Calu3 (cell line): ENCODE measurements at regions not wholly inside any gene's neighbourhood (a gene's known extent, or its start where the extent isn't known, plus 50 kb on each side); places are given as distances from the start of the nearest gene placed in this dataset.

Experiments
- BruUV-seq: library from RNA; stranded (reverse); fragments of 400-500 nt; replicated peaks from 2 replicates; lab custom pipeline; 2021; lab: Mats Ljungman, UMichigan
- CTCF ChIA-PET: fragments of 300-600 bp; sonication (Branson Sonifier 250); formaldehyde crosslinking; loops from one replicate; lab custom pipeline; 2022; ENCODE audit warnings: antibody characterized with exemption; lab: Charles Lee
- DNase-seq: peaks from one replicate; pipeline ENCODE4 v3.0.0; 2022
- H3K27ac Mint-ChIP-seq: one replicate; pipeline ENCODE4 v1.8.0; 2022; ENCODE audit warnings: mixed read lengths; ENCODE audit not compliant: unreplicated experiment
- H3K27me3 Mint-ChIP-seq: one replicate; pipeline ENCODE4 v1.8.0; 2022; ENCODE audit warnings: mixed read lengths; ENCODE audit not compliant: unreplicated experiment
- H3K36me3 Mint-ChIP-seq: one replicate; pipeline ENCODE4 v1.8.0; 2022; ENCODE audit warnings: mild to moderate bottlenecking, moderate library complexity, mixed read lengths; ENCODE audit not compliant: insufficient read depth, unreplicated experiment
- H3K4me1 Mint-ChIP-seq: one replicate; pipeline ENCODE4 v1.8.0; 2022; ENCODE audit warnings: mild to moderate bottlenecking, low read depth, mixed read lengths; ENCODE audit not compliant: unreplicated experiment
- H3K4me3 Mint-ChIP-seq: one replicate; pipeline ENCODE4 v1.8.0; 2022; ENCODE audit warnings: mild to moderate bottlenecking, low read depth, moderate library complexity, mixed read lengths; ENCODE audit not compliant: unreplicated experiment
- H3K9me3 Mint-ChIP-seq: one replicate; pipeline ENCODE4 v1.8.0; 2022; ENCODE audit warnings: low read depth, mixed read lengths; ENCODE audit not compliant: unreplicated experiment
- CTCF ChIP-seq: fragments of 200-600 bp; IDR thresholded peaks from one replicate; pipeline ENCODE4 v1.8.0; 2022; ENCODE audit warnings: antibody characterized with exemption; ENCODE audit not compliant: unreplicated experiment
- intact Hi-C: fragments of 100-400 bp; cut with micrococcal nuclease; formaldehyde crosslinking; loops from one replicate; pipeline ENCODE4 v1.10.0; 2022; ENCODE audit not compliant: unreplicated experiment

- BruUV-seq = no TSS peak
- Mint-ChIP-seq H3K36me3 (no peaks in the 10 kb centered on the region), H3K4me3 (no peak overlapping the region), H3K27ac (no peak overlapping the region), H3K4me1 (no peaks in the 10 kb centered on the region), H3K27me3 (no peaks in the 10 kb centered on the region), H3K9me3 (no peaks in the 10 kb centered on the region)
- CTCF ChIA-PET = no interaction called here
- intact Hi-C loops = loop anchor here (5.0 to 10.0 kb wide), 4 partner anchors 160 to 490 kb away; no protein-coding TSS in a partner anchor
- no peak for DNase-seq
- no peak for TF ChIP-seq CTCF
Measured at GRCh38 chr6:121844898-121845297, 409.5 kb downstream of the GJA1 start.

GRCh38 chr6:121847806-121848522, 412.5 kb downstream of the GJA1 start:
- CTCF ChIA-PET = no interaction called here
- no peaks in the 10 kb centered on the region for H3K9me3 Mint-ChIP-seq
- no peaks in the 10 kb centered on the region for H3K36me3 Mint-ChIP-seq
- intact Hi-C loops = loop anchor here (5.0 to 10.0 kb wide), 4 partner anchors 163 to 493 kb away; no protein-coding TSS in a partner anchor
- no TSS peak for BruUV-seq
- no peak for TF ChIP-seq CTCF
- DNase-seq = no peak
- H3K27me3 Mint-ChIP-seq = no peaks in the 10 kb centered on the region
- H3K4me1 Mint-ChIP-seq = no peaks in the 10 kb centered on the region
- H3K4me3 Mint-ChIP-seq = no peak overlapping the region
- H3K27ac Mint-ChIP-seq = no peak overlapping the region

GRCh38 chr6:121848523-121849255, 413.2 kb downstream of the GJA1 start:
- TF ChIP-seq CTCF = no peak
- H3K9me3 Mint-ChIP-seq = no peaks in the 10 kb centered on the region
- H3K27me3 Mint-ChIP-seq = no peaks in the 10 kb centered on the region
- BruUV-seq = no TSS peak
- intact Hi-C loops = loop anchor here (1.0 to 10.0 kb wide), 6 partner anchors 164 to 494 kb away; no protein-coding TSS in a partner anchor
- no peak overlapping the region for H3K4me3 Mint-ChIP-seq
- no peak overlapping the region for H3K27ac Mint-ChIP-seq
- H3K4me1 Mint-ChIP-seq = no peaks in the 10 kb centered on the region
- CTCF ChIA-PET = interaction anchor here (0.7 to 1.5 kb wide), 4 partner anchors 416 to 448 kb away, joined by 3 read pairs; no protein-coding TSS in a partner anchor
- H3K36me3 Mint-ChIP-seq = no peaks in the 10 kb centered on the region
- DNase-seq = no peak

DNA sequence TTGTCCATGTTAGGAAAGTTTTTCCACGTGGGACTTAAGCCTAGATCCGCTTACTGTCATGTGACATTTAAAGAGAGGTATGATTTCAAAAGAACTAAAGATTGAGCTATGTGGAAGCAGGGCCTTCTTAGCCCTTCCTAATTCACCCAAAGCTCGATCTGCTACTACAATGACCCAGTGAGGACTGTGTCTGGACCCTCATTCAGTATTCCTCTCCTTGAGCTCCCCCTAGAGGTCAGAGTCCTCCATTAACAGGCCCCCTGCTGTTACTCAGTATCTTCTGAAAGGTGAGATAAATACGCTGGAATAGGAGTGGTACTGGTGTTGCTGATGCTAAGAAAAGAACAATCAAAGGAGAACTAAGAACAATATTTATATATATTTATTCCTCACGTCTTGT, 414.0 kb downstream of the GJA1 start:
- CTCF ChIA-PET = interaction anchor here (0.7 to 1.5 kb wide), 5 partner anchors 414 to 447 kb away, joined by 3 read pairs; partner anchors contain the start of gene GJA1
- no peaks in the 10 kb centered on the region for H3K4me1 Mint-ChIP-seq
- H3K27ac Mint-ChIP-seq = no peak overlapping the region
- no TSS peak for BruUV-seq
- H3K27me3 Mint-ChIP-seq = no peaks in the 10 kb centered on the region
- no peaks in the 10 kb centered on the region for H3K9me3 Mint-ChIP-seq
- no peaks in the 10 kb centered on the region for H3K36me3 Mint-ChIP-seq
- TF ChIP-seq CTCF = peak; percentile 76
- intact Hi-C loops = loop anchor here (1.0 to 10.0 kb wide), 6 partner anchors 165 to 495 kb away; no protein-coding TSS in a partner anchor
- DNase-seq = peak; percentile 79
- no peak overlapping the region for H3K4me3 Mint-ChIP-seq
